Calu3 (cell line): ENCODE measurements at regions not wholly inside any gene's neighbourhood (a gene's known extent, or its start where the extent isn't known, plus 50 kb on each side); places are given as distances from the start of the nearest gene placed in this dataset.

ENCODE experiments used
- BruUV-seq: library from RNA; stranded (reverse); fragments of 400-500 nt; replicated peaks from 2 replicates; lab custom pipeline; 2021; lab: Mats Ljungman, UMichigan
- CTCF ChIA-PET: fragments of 300-600 bp; sonication (Branson Sonifier 250); formaldehyde crosslinking; loops from one replicate; lab custom pipeline; 2022; ENCODE audit warnings: antibody characterized with exemption; lab: Charles Lee
- DNase-seq: peaks from one replicate; pipeline ENCODE4 v3.0.0; 2022
- H3K27ac Mint-ChIP-seq: one replicate; pipeline ENCODE4 v1.8.0; 2022; ENCODE audit warnings: mixed read lengths; ENCODE audit not compliant: unreplicated experiment
- H3K27me3 Mint-ChIP-seq: one replicate; pipeline ENCODE4 v1.8.0; 2022; ENCODE audit warnings: mixed read lengths; ENCODE audit not compliant: unreplicated experiment
- H3K36me3 Mint-ChIP-seq: one replicate; pipeline ENCODE4 v1.8.0; 2022; ENCODE audit warnings: mild to moderate bottlenecking, moderate library complexity, mixed read lengths; ENCODE audit not compliant: insufficient read depth, unreplicated experiment
- H3K4me1 Mint-ChIP-seq: one replicate; pipeline ENCODE4 v1.8.0; 2022; ENCODE audit warnings: mild to moderate bottlenecking, low read depth, mixed read lengths; ENCODE audit not compliant: unreplicated experiment
- H3K4me3 Mint-ChIP-seq: one replicate; pipeline ENCODE4 v1.8.0; 2022; ENCODE audit warnings: mild to moderate bottlenecking, low read depth, moderate library complexity, mixed read lengths; ENCODE audit not compliant: unreplicated experiment
- H3K9me3 Mint-ChIP-seq: one replicate; pipeline ENCODE4 v1.8.0; 2022; ENCODE audit warnings: low read depth, mixed read lengths; ENCODE audit not compliant: unreplicated experiment
- intact Hi-C: fragments of 100-400 bp; cut with micrococcal nuclease; formaldehyde crosslinking; loops from one replicate; pipeline ENCODE4 v1.10.0; 2022; ENCODE audit not compliant: unreplicated experiment
- TF ChIP-seq, protein P1 (sequence below): fragments of 200-600 bp; IDR thresholded peaks from one replicate; pipeline ENCODE4 v1.8.0; 2022; ENCODE audit warnings: antibody characterized with exemption; ENCODE audit not compliant: unreplicated experiment

DNA sequence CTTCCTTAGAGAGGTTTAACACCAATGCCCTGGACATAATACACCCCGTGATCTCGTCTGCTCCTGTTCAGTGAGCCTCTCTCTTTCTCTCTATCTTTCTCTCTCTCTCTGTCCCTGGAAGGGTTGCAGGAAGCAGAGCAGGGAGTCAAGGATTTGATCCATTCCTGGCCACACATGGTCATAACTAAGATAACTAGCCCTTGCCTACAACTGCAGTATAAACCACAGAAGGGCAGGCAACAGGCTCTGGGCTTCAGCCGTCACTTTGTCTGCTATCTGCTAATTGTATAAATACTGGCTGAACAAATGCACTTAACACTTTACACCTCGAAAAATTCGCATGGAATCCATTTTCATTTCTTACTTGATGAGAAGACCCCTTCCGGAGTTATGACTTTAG, 357.5 kb upstream of the RUNX1 start:
- DNase-seq, result no peak
- peaks cover 3% of the 10 kb centered on the region for H3K4me1 Mint-ChIP-seq
- H3K4me3 Mint-ChIP-seq, result no peak overlapping the region
- BruUV-seq, result no TSS peak
- CTCF ChIA-PET, result no interaction called here
- no peak overlapping the region for H3K27ac Mint-ChIP-seq
- H3K9me3 Mint-ChIP-seq, result no peaks in the 10 kb centered on the region
- no peaks in the 10 kb centered on the region for H3K27me3 Mint-ChIP-seq
- TF ChIP-seq, protein P1, sequence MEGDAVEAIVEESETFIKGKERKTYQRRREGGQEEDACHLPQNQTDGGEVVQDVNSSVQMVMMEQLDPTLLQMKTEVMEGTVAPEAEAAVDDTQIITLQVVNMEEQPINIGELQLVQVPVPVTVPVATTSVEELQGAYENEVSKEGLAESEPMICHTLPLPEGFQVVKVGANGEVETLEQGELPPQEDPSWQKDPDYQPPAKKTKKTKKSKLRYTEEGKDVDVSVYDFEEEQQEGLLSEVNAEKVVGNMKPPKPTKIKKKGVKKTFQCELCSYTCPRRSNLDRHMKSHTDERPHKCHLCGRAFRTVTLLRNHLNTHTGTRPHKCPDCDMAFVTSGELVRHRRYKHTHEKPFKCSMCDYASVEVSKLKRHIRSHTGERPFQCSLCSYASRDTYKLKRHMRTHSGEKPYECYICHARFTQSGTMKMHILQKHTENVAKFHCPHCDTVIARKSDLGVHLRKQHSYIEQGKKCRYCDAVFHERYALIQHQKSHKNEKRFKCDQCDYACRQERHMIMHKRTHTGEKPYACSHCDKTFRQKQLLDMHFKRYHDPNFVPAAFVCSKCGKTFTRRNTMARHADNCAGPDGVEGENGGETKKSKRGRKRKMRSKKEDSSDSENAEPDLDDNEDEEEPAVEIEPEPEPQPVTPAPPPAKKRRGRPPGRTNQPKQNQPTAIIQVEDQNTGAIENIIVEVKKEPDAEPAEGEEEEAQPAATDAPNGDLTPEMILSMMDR, result no peak
- no peaks in the 10 kb centered on the region for H3K36me3 Mint-ChIP-seq
- intact Hi-C loops, result loop anchor here (10.0 kb wide), 1 partner anchor 438 kb away; no protein-coding TSS in a partner anchor

DNA sequence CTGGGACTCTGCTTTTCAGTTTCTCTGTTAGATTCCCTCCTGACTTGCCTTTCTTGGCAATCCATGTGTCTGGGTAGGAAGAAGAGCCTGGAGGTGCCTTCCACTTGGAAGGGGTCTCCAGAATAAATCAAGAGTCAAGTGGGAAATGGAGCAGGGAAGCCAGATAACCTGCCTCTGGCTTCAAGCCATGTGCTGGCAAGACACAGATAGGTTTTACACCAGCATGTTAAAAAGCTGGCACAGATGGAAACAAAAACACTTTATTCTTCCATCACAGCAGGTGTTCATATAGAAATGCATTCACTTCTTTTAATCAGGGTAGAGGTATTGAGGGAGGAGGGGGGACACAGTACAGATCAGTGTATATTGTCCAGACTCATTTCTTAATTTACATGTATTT, 356.9 kb upstream of the RUNX1 start:
- H3K27ac Mint-ChIP-seq, result no peak overlapping the region
- no TSS peak for BruUV-seq
- CTCF ChIA-PET, result no interaction called here
- H3K36me3 Mint-ChIP-seq, result no peaks in the 10 kb centered on the region
- H3K4me3 Mint-ChIP-seq, result no peak overlapping the region
- TF ChIP-seq, protein P1, result no peak
- H3K4me1 Mint-ChIP-seq, result peaks cover 9% of the 10 kb centered on the region
- no peak for DNase-seq
- no peaks in the 10 kb centered on the region for H3K9me3 Mint-ChIP-seq
- no peaks in the 10 kb centered on the region for H3K27me3 Mint-ChIP-seq
- intact Hi-C loops, result loop anchor here (10.0 kb wide), 1 partner anchor 439 kb away; no protein-coding TSS in a partner anchor

DNA sequence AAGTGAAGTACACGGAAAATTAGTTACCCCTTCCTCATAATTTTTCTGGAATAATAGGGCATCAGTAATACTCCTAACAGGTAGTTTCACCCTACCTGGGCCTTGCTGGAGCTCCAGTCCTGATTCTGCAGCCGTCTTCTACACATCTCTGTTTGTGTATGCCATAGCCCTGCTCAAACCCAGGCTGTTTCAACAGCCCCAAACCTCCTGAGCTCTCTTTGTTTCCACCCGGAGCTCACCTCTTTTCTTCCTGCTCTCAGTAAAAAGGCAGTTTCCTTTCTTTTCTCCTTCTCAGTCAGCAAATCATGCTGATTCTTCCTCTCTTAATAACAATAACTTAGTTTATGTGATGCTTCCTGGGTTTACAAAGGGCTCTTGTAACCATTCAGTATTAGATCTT, 355.1 kb upstream of the RUNX1 start:
- H3K4me1 Mint-ChIP-seq, result peaks cover 14% of the 10 kb centered on the region
- DNase-seq, result no peak
- H3K9me3 Mint-ChIP-seq, result no peaks in the 10 kb centered on the region
- intact Hi-C loops, result loop anchor here (5.0 to 10.0 kb wide), 2 partner anchors 103 to 441 kb away; no protein-coding TSS in a partner anchor
- H3K27ac Mint-ChIP-seq, result no peak overlapping the region
- H3K36me3 Mint-ChIP-seq, result no peaks in the 10 kb centered on the region
- TF ChIP-seq, protein P1, result no peak
- H3K27me3 Mint-ChIP-seq, result no peaks in the 10 kb centered on the region
- BruUV-seq, result no TSS peak
- CTCF ChIA-PET, result no interaction called here
- no peak overlapping the region for H3K4me3 Mint-ChIP-seq

DNA sequence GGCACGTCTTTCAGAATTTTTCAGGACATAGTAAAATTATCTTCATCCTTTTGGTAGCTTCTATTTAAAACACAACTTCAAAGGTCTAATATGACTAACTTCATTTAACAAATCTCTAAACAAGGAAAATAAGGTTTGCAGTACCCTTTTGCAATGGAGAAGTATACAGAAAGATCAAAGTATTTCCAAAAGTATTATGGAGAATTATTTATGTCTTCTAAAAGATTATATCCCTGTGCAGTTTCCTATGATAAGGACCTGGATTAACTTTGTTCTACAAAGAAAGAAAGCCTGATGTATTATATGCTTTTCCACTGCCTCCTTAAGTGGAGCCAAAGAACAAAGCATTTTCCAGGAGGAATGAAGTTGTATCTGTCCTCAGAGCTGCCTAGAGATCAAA, 353.0 kb upstream of the RUNX1 start:
- H3K36me3 Mint-ChIP-seq, result no peaks in the 10 kb centered on the region
- DNase-seq, result no peak
- H3K4me1 Mint-ChIP-seq, result peaks cover 24% of the 10 kb centered on the region
- H3K4me3 Mint-ChIP-seq, result no peak overlapping the region
- H3K9me3 Mint-ChIP-seq, result no peaks in the 10 kb centered on the region
- CTCF ChIA-PET, result interaction anchor here (2.3 kb wide), 1 partner anchor 145 kb away, joined by 11 read pairs; no protein-coding TSS in a partner anchor
- TF ChIP-seq, protein P1, result no peak
- intact Hi-C loops, result loop anchor here (5.0 to 10.0 kb wide), 2 partner anchors 105 to 443 kb away; no protein-coding TSS in a partner anchor
- no peak overlapping the region for H3K27ac Mint-ChIP-seq
- no peaks in the 10 kb centered on the region for H3K27me3 Mint-ChIP-seq
- BruUV-seq, result no TSS peak
